ENCODE measurements at regions not wholly inside any gene's neighbourhood (a gene's known extent, or its start where the extent isn't known, plus 50 kb on each side); places are given as distances from the start of the nearest gene placed in this dataset.
A peak's percentile ranks its signal among the peaks of the same experiment; 100 is the strongest.

GRCh38 chr1:56298866-56299265, 280.5 kb downstream of the PLPP3 start (continued):
- TF ChIP-seq, protein P1, sequence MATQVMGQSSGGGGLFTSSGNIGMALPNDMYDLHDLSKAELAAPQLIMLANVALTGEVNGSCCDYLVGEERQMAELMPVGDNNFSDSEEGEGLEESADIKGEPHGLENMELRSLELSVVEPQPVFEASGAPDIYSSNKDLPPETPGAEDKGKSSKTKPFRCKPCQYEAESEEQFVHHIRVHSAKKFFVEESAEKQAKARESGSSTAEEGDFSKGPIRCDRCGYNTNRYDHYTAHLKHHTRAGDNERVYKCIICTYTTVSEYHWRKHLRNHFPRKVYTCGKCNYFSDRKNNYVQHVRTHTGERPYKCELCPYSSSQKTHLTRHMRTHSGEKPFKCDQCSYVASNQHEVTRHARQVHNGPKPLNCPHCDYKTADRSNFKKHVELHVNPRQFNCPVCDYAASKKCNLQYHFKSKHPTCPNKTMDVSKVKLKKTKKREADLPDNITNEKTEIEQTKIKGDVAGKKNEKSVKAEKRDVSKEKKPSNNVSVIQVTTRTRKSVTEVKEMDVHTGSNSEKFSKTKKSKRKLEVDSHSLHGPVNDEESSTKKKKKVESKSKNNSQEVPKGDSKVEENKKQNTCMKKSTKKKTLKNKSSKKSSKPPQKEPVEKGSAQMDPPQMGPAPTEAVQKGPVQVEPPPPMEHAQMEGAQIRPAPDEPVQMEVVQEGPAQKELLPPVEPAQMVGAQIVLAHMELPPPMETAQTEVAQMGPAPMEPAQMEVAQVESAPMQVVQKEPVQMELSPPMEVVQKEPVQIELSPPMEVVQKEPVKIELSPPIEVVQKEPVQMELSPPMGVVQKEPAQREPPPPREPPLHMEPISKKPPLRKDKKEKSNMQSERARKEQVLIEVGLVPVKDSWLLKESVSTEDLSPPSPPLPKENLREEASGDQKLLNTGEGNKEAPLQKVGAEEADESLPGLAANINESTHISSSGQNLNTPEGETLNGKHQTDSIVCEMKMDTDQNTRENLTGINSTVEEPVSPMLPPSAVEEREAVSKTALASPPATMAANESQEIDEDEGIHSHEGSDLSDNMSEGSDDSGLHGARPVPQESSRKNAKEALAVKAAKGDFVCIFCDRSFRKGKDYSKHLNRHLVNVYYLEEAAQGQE (IDR thresholded peaks at IDR 0.05; ENCODE audit: borderline replicate concordance in 1 of 2, low read depth in 1 of 2, low read length in 2 of 2): no peak
- TF ChIP-seq NBN (conservative IDR thresholded peaks at IDR 0.05): no peak

GRCh38 chr1:56297904-56298303, 281.5 kb downstream of the PLPP3 start:
- Histone ChIP-seq H3K36me3 (replicated peaks in 1 of 2; ENCODE audit: control insufficient read depth in 1 of 2, insufficient read depth in 2 of 2, low read length in 2 of 2) (no peaks in the 10 kb centered on the region), H3K4me1 (ENCODE audit: insufficient read depth, low read length) (peaks cover 45% of the 10 kb centered on the region), H3K4me3 (replicated peaks in 1 of 3; ENCODE audit: insufficient read depth in 1 of 3, low read depth in 2 of 3, low read length in 3 of 3) (no peak overlapping the region; a peak in 1 of 6 replicates), H3K9ac (ENCODE audit: insufficient read depth, low read depth, low read length) (no peak overlapping the region), H3K79me2 (ENCODE audit: insufficient read depth, low read length) (no peaks in the 10 kb centered on the region), H3K9me3 (ENCODE audit: low read length) (no peaks in the 10 kb centered on the region), H3K27me3 (ENCODE audit: control insufficient read depth in 1 of 2, insufficient read depth in 2 of 2, low read length in 2 of 2) (no peaks in the 10 kb centered on the region), H3K27ac (ENCODE audit: extremely low read length, insufficient read depth, low read length) (no peak overlapping the region), H3K4me2 (ENCODE audit: low read depth, low read length) (peak overlapping the region; percentile 30), H4K20me1 (ENCODE audit: insufficient read depth, low read length) (no peaks in the 10 kb centered on the region), H2AFZ (ENCODE audit: low read length) (no peak overlapping the region)
- in situ Hi-C loops (cut with HindIII; ENCODE audit: extremely low pct_ligation_motif_present, low pct_unique_long_range_greater_than_20kb): no loop called here
- intact Hi-C loops (cut with micrococcal nuclease; ENCODE audit: unreplicated experiment): no loop called here
- ChIA-PET POLR2A (no interaction called here), CTCF (ENCODE audit: low intra/inter-chr PET ratio, low total read pairs) (no interaction called here)
- BruUV-seq (replicated peaks): no TSS peak
- ATAC-seq (peak; percentile 92), FAIRE-seq (peak; percentile 94), DNase-seq (ENCODE audit: low spot score) (peak; percentile 83)
- 6% methylated on average over 2 of the region's 2 CpGs for WGBS (ENCODE audit: low lambda C conversion rate)
- peak; percentile 43; the same call in 1 of the 2 replicates for TF ChIP-seq AHDC1 (CRISPR knock-in tag; IDR thresholded peaks at IDR 0.05; ENCODE audit: borderline replicate concordance)
- TF ChIP-seq, protein P2, sequence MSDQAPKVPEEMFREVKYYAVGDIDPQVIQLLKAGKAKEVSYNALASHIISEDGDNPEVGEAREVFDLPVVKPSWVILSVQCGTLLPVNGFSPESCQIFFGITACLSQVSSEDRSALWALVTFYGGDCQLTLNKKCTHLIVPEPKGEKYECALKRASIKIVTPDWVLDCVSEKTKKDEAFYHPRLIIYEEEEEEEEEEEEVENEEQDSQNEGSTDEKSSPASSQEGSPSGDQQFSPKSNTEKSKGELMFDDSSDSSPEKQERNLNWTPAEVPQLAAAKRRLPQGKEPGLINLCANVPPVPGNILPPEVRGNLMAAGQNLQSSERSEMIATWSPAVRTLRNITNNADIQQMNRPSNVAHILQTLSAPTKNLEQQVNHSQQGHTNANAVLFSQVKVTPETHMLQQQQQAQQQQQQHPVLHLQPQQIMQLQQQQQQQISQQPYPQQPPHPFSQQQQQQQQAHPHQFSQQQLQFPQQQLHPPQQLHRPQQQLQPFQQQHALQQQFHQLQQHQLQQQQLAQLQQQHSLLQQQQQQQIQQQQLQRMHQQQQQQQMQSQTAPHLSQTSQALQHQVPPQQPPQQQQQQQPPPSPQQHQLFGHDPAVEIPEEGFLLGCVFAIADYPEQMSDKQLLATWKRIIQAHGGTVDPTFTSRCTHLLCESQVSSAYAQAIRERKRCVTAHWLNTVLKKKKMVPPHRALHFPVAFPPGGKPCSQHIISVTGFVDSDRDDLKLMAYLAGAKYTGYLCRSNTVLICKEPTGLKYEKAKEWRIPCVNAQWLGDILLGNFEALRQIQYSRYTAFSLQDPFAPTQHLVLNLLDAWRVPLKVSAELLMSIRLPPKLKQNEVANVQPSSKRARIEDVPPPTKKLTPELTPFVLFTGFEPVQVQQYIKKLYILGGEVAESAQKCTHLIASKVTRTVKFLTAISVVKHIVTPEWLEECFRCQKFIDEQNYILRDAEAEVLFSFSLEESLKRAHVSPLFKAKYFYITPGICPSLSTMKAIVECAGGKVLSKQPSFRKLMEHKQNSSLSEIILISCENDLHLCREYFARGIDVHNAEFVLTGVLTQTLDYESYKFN (CRISPR knock-in tag; conservative IDR thresholded peaks at IDR 0.05): peak; percentile 70
- TF ChIP-seq, protein P3, sequence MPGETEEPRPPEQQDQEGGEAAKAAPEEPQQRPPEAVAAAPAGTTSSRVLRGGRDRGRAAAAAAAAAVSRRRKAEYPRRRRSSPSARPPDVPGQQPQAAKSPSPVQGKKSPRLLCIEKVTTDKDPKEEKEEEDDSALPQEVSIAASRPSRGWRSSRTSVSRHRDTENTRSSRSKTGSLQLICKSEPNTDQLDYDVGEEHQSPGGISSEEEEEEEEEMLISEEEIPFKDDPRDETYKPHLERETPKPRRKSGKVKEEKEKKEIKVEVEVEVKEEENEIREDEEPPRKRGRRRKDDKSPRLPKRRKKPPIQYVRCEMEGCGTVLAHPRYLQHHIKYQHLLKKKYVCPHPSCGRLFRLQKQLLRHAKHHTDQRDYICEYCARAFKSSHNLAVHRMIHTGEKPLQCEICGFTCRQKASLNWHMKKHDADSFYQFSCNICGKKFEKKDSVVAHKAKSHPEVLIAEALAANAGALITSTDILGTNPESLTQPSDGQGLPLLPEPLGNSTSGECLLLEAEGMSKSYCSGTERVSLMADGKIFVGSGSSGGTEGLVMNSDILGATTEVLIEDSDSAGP (CRISPR knock-in tag; IDR thresholded peaks at IDR 0.05; ENCODE audit: borderline replicate concordance): no peak
- no peak for TF ChIP-seq ZNF44 (CRISPR knock-in tag; IDR thresholded peaks at IDR 0.05)
